ENCODE measurements at regions not wholly inside any gene's neighbourhood (a gene's known extent, or its start where the extent isn't known, plus 50 kb on each side); places are given as distances from the start of the nearest gene placed in this dataset.
"Not testable (repeated sequence)": the region's sequence is repeated elsewhere in the genome, so short reads cannot be mapped to it uniquely, and the experiment has no call there.

GRCh38 chr10:52368725-52369124 is 54.6 kb downstream of the DKK1 start:
- Histone ChIP-seq H4K20me1 (ENCODE audit: insufficient read depth, low read length) (no peaks in the 10 kb centered on the region), H3K9me3 (ENCODE audit: control insufficient read depth, insufficient read depth, low read length) (no peaks in the 10 kb centered on the region), H2AFZ (replicated peaks; ENCODE audit: low read length, poor library complexity) (no peak overlapping the region), H3K9me1 (ENCODE audit: insufficient read depth, low read length) (no peaks in the 10 kb centered on the region), H3K14ac (replicated peaks; ENCODE audit: low read depth, low read length) (no peak overlapping the region), H2AK9ac (replicated peaks; ENCODE audit: low read depth, low read length, poor library complexity) (no peak overlapping the region), H3K36me3 (ENCODE audit: control insufficient read depth, insufficient read depth, low read length) (no peaks in the 10 kb centered on the region), H3K79me1 (ENCODE audit: low read depth in 1 of 2, low read length in 2 of 2) (no peaks in the 10 kb centered on the region), H4K91ac (ENCODE audit: insufficient read depth, low read depth, low read length) (no peak overlapping the region), H3K4me1 (ENCODE audit: control insufficient read depth, insufficient read depth, low read length) (no peaks in the 10 kb centered on the region), H2AK5ac (ENCODE audit: low read depth, low read length) (no peak overlapping the region), H3K4ac (ENCODE audit: low read depth, low read length) (no peak overlapping the region), H3K4me2 (ENCODE audit: low read depth, low read length) (no peak overlapping the region), H4K8ac (ENCODE audit: low read depth in 2 of 2, low read length in 2 of 2) (no peak overlapping the region), H3K56ac (ENCODE audit: extremely low read depth, insufficient read depth, low read length) (no peak overlapping the region), H3K9ac (ENCODE audit: low read depth, low read length) (no peak overlapping the region), H3K4me3 (ENCODE audit: insufficient read depth, low read depth, low read length) (no peak overlapping the region), H2BK15ac (ENCODE audit: low read depth, low read length) (no peak overlapping the region), H3K27ac (ENCODE audit: insufficient read depth, low read length) (no peak overlapping the region), H2BK120ac (ENCODE audit: low read depth, low read length) (no peak overlapping the region), H3K18ac (ENCODE audit: low read depth, low read length) (no peak overlapping the region), H2BK5ac (ENCODE audit: low read depth, low read length, poor library complexity, severe bottlenecking) (no peak overlapping the region), H3K27me3 (ENCODE audit: control insufficient read depth, insufficient read depth, low read length) (no peaks in the 10 kb centered on the region), H4K5ac (ENCODE audit: low read depth, low read length) (no peak overlapping the region), H2BK20ac (ENCODE audit: low read depth, low read length) (no peak overlapping the region), H3K23ac (ENCODE audit: low read depth, low read length) (no peak overlapping the region)
- TF ChIP-seq RAD21 (IDR thresholded peaks at IDR 0.05; ENCODE audit: low read length) (no peak), POLR2A (IDR thresholded peaks at IDR 0.05; ENCODE audit: low read depth, low read length) (no peak), NFE2L2 (IDR thresholded peaks at IDR 0.05; ENCODE audit: low read depth, low read length) (no peak), RCOR1 (IDR thresholded peaks at IDR 0.05; ENCODE audit: insufficient replicate concordance, low read length) (no peak), FOS (IDR thresholded peaks at IDR 0.05; ENCODE audit: low read depth, low read length) (no peak), SMC3 (IDR thresholded peaks at IDR 0.05; ENCODE audit: low read depth, low read length) (no peak)
- no TSS peak for BruUV-seq (replicated peaks)
- no peak for DNase-seq
- no peak for ATAC-seq (ENCODE audit: low read depth)
- 88% methylated on average over 1 of the region's 1 CpG; no CpG with 5 or more reads in 1 of the 2 experiments for WGBS, 2 experiments (ENCODE audit: extremely low coverage in 2 of 2, insufficient read length in 1 of 2)
- in situ Hi-C loops (cut with MboI; ENCODE audit: low sequenced_read_pairs), result no loop called here
- CTCF ChIA-PET, result no interaction called here
- POLR2A ChIA-PET (ENCODE audit: unreplicated experiment), result no interaction called here
- dilution Hi-C loops (cut with HindIII; ENCODE audit: low sequenced_read_pairs, unreplicated experiment), result no loop called here
- intact Hi-C loops (cut with micrococcal nuclease), result no loop called here

- H2AK9ac ChIP-seq (replicated peaks; ENCODE audit: low read depth, low read length, poor library complexity); H3K36me3 ChIP-seq (ENCODE audit: control insufficient read depth, insufficient read depth, low read length); ATAC-seq (ENCODE audit: low read depth); H2AFZ ChIP-seq (replicated peaks; ENCODE audit: low read length, poor library complexity); H2BK20ac ChIP-seq (ENCODE audit: low read depth, low read length); H2BK5ac ChIP-seq (ENCODE audit: low read depth, low read length, poor library complexity, severe bottlenecking); H3K14ac ChIP-seq (replicated peaks; ENCODE audit: low read depth, low read length); intact Hi-C loops (cut with micrococcal nuclease); in situ Hi-C loops (cut with MboI; ENCODE audit: low sequenced_read_pairs); CTCF ChIA-PET; H3K79me1 ChIP-seq (ENCODE audit: low read depth in 1 of 2, low read length in 2 of 2); H3K27me3 ChIP-seq (ENCODE audit: control insufficient read depth, insufficient read depth, low read length); H3K23ac ChIP-seq (ENCODE audit: low read depth, low read length); H4K5ac ChIP-seq (ENCODE audit: low read depth, low read length); dilution Hi-C loops (cut with HindIII; ENCODE audit: low sequenced_read_pairs, unreplicated experiment); H2AK5ac ChIP-seq (ENCODE audit: low read depth, low read length); H3K4me2 ChIP-seq (ENCODE audit: low read depth, low read length); H3K4me3 ChIP-seq (ENCODE audit: insufficient read depth, low read depth, low read length); H3K4ac ChIP-seq (ENCODE audit: low read depth, low read length); DNase-seq; H2BK120ac ChIP-seq (ENCODE audit: low read depth, low read length); H3K9me3 ChIP-seq (ENCODE audit: control insufficient read depth, insufficient read depth, low read length); H3K18ac ChIP-seq (ENCODE audit: low read depth, low read length); H3K27ac ChIP-seq (ENCODE audit: insufficient read depth, low read length); H3K9ac ChIP-seq (ENCODE audit: low read depth, low read length); H4K8ac ChIP-seq (ENCODE audit: low read depth in 2 of 2, low read length in 2 of 2); H2BK15ac ChIP-seq (ENCODE audit: low read depth, low read length); BruUV-seq (replicated peaks); POLR2A ChIA-PET (ENCODE audit: unreplicated experiment); H4K20me1 ChIP-seq (ENCODE audit: insufficient read depth, low read length); H3K4me1 ChIP-seq (ENCODE audit: control insufficient read depth, insufficient read depth, low read length); H3K9me1 ChIP-seq (ENCODE audit: insufficient read depth, low read length); H3K56ac ChIP-seq (ENCODE audit: extremely low read depth, insufficient read depth, low read length); H4K91ac ChIP-seq (ENCODE audit: insufficient read depth, low read depth, low read length): not testable (repeated sequence)
- WGBS, 2 experiments (ENCODE audit: extremely low coverage in 2 of 2, insufficient read length in 1 of 2), result no CpG with 5 or more reads among the region's 2 CpGs
These were observed 60.1 kb downstream of the DKK1 start for GRCh38 chr10:52374207-52374606.

Data from IMR-90 (cell line).